ENCODE measurements at regions not wholly inside any gene's neighbourhood (a gene's known extent, or its start where the extent isn't known, plus 50 kb on each side); places are given as distances from the start of the nearest gene placed in this dataset.

GRCh38 chr1:185463433-185463832, 146.4 kb upstream of the IVNS1ABP start:
- TF ChIP-seq, protein P1, sequence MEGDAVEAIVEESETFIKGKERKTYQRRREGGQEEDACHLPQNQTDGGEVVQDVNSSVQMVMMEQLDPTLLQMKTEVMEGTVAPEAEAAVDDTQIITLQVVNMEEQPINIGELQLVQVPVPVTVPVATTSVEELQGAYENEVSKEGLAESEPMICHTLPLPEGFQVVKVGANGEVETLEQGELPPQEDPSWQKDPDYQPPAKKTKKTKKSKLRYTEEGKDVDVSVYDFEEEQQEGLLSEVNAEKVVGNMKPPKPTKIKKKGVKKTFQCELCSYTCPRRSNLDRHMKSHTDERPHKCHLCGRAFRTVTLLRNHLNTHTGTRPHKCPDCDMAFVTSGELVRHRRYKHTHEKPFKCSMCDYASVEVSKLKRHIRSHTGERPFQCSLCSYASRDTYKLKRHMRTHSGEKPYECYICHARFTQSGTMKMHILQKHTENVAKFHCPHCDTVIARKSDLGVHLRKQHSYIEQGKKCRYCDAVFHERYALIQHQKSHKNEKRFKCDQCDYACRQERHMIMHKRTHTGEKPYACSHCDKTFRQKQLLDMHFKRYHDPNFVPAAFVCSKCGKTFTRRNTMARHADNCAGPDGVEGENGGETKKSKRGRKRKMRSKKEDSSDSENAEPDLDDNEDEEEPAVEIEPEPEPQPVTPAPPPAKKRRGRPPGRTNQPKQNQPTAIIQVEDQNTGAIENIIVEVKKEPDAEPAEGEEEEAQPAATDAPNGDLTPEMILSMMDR (IDR thresholded peaks at IDR 0.05), result no peak
- no peak for TF ChIP-seq POLR2A (IDR thresholded peaks at IDR 0.05)
